Psoas muscle (tissue), 7 donors: ENCODE measurements at regions not wholly inside any gene's neighbourhood (a gene's known extent, or its start where the extent isn't known, plus 50 kb on each side); places are given as distances from the start of the nearest gene placed in this dataset.

Experiments
- ATAC-seq, 4 donors: fragments of 200-7000 bp; cut with Tn5 transposase; one replicate each; pipeline ENCODE4 v1.9.1; 2020; ENCODE audit warnings: moderate library complexity in 3 of 4, mild to moderate bottlenecking in 2 of 4
- DNase-seq, 2 donors: peaks; one replicate each; pipeline ENCODE4 v3.0.0-alpha.2; 2020
- H3K27ac ChIP-seq: fragments of 200-600 bp; one replicate; pipeline ENCODE4 v1.8.0; 2022
- H3K27me3 ChIP-seq, 3 donors: fragments of 200-600 bp in 1 of 3; one replicate each; pipeline versions ENCODE4 v1.6.1 to v1.8.0; 2013 to 2022; ENCODE audit warnings: low read length in 2 of 3, mild to moderate bottlenecking in 2 of 3, moderate library complexity in 1 of 3; ENCODE audit not compliant: insufficient read depth in 3 of 3
- H3K36me3 ChIP-seq, 2 donors: fragments of 200-600 bp in 1 of 2; one replicate each; pipeline versions ENCODE4 v1.6.1 to v1.8.0; 2013 to 2022; ENCODE audit warnings: low read depth in 1 of 2, mild to moderate bottlenecking in 1 of 2, moderate library complexity in 1 of 2; ENCODE audit not compliant: insufficient read depth in 1 of 2
- H3K4me1 ChIP-seq: fragments of 200-600 bp; one replicate; pipeline ENCODE4 v1.8.0; 2022
- H3K4me3 ChIP-seq: fragments of 200-600 bp; one replicate; pipeline ENCODE4 v1.8.0; 2022; ENCODE audit warnings: mild to moderate bottlenecking
- H3K9me3 ChIP-seq: fragments of 200-600 bp; one replicate; pipeline ENCODE4 v1.8.0; 2022
- WGBS, 3 donors: extraction: QIAGEN DNeasy Blood & Tissue Kit; methylation state at CpG; one replicate each; pipeline versions ENCODE4 v1.1.6 to v1.1.7; 2013; 5-methylcytosine and 5-hydroxymethylcytosine counted together
- intact Hi-C, 2 donors: fragments of 100-400 bp; cut with DNase I; formaldehyde crosslinking; loops; one replicate each; pipeline versions ENCODE4 v1.11.0 to v1.14.2; 2022
- TF ChIP-seq, protein P1 (sequence below): fragments of 200-600 bp; IDR thresholded peaks from one replicate; pipeline ENCODE4 v1.8.0; 2022; ENCODE audit warnings: antibody characterized with exemption
- donor health status: healthy with polysubstance abuse.
- donor health status: DM: no; HTN: no; CAD: no; lungs with moderate emphysema.
- donor health status: Bipolar disorder and iron deficiency.
- donor health status: healthy.
- donor health status: DM: yes; HTN: yes; CAD: no.
- donor health status: DM: no; HTN: no; CAD: no.
- donor health status: DM: yes; HTN: yes; CAD: no.

DNA sequence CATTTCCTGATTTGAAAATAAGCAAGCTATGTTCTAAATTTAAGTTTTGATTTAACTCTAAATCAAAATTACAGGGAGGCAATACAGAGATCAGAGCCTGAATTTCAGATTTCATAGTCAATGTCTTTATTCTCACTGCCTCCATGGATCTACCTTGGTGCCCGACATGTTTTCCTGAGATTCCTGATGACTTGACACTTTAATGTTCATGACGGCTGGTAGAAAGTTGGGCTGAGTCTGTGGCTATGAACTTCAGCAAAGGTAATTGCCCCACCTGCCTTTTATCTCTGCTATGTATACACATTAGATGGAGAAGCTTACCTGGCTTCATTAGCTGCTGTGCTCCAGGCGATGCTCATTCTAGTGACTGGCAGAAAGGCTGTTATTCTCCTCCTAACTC, 1390.5 kb upstream of the CELF4 start:
- Histone ChIP-seq H3K4me3 (no peak overlapping the region), H3K27me3 (no peaks in the 10 kb centered on the region), H3K36me3 (no peaks in the 10 kb centered on the region), H3K4me1 (no peaks in the 10 kb centered on the region), H3K9me3 (no peaks in the 10 kb centered on the region), H3K27ac (no peak overlapping the region)
- 84 to 94% (median 87%) methylated on average over 3 of the region's 3 CpGs for WGBS, 3 donors
- TF ChIP-seq, protein P1, sequence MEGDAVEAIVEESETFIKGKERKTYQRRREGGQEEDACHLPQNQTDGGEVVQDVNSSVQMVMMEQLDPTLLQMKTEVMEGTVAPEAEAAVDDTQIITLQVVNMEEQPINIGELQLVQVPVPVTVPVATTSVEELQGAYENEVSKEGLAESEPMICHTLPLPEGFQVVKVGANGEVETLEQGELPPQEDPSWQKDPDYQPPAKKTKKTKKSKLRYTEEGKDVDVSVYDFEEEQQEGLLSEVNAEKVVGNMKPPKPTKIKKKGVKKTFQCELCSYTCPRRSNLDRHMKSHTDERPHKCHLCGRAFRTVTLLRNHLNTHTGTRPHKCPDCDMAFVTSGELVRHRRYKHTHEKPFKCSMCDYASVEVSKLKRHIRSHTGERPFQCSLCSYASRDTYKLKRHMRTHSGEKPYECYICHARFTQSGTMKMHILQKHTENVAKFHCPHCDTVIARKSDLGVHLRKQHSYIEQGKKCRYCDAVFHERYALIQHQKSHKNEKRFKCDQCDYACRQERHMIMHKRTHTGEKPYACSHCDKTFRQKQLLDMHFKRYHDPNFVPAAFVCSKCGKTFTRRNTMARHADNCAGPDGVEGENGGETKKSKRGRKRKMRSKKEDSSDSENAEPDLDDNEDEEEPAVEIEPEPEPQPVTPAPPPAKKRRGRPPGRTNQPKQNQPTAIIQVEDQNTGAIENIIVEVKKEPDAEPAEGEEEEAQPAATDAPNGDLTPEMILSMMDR, result no peak
- no peak for DNase-seq
- no peak for ATAC-seq
- intact Hi-C loops, result no loop called here

DNA sequence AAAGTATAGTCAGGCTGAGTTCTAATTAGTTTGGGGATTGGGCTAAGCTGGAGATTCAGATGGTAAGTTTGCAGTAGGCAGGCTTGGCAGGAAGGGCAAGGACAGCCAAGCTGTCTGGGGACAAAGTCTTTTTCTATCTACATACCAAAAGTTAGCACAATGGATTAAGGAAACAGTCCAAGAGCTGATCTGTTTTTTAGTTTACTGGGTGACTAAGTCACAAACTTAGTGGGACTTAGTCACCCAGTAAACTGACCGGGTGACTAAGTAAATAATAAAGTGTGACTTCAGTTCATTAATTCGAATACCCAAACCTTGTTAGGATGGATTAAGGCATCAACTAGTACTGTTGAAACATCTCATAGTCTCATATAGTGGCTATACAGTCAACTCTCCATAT, 1386.0 kb upstream of the CELF4 start:
- intact Hi-C loops, result no loop called here
- Histone ChIP-seq H3K27me3 (no peaks in the 10 kb centered on the region), H3K4me3 (no peak overlapping the region), H3K9me3 (no peaks in the 10 kb centered on the region), H3K4me1 (no peaks in the 10 kb centered on the region), H3K27ac (no peak overlapping the region), H3K36me3 (no peaks in the 10 kb centered on the region)
- TF ChIP-seq, protein P1, result no peak
- ATAC-seq, result no peak
- 72 to 82% (median 77%) methylated on average over 2 of the region's 2 CpGs for WGBS, 3 donors
- DNase-seq, result no peak

DNA sequence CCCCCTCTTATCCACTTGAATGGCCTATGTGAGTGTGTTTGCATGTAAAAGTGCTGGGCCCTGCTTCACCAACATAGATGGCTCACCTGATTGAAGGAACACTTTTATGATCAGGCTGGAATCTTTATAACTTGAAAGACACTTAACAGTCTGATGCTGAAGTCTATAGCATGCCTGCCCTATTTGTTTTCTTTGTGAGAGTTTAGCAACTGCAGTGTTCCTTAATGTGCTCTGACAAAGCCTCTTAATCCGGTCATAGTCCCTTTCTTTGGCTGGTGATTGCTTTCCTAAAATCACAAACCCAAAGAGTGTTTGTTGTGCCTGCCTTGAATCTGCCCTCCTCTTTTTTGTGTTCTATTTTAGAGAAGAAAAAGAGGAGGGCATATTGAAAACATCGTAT, 1382.8 kb upstream of the CELF4 start:
- Histone ChIP-seq H3K27ac (no peak overlapping the region), H3K4me1 (no peaks in the 10 kb centered on the region), H3K36me3 (no peaks in the 10 kb centered on the region), H3K27me3 (no peaks in the 10 kb centered on the region), H3K9me3 (no peaks in the 10 kb centered on the region), H3K4me3 (no peak overlapping the region)
- intact Hi-C loops, result no loop called here
- TF ChIP-seq, protein P1, result no peak
- WGBS, 3 donors, result 60 to 72% (median 60%) methylated on average over 2 of the region's 2 CpGs
- no peak for ATAC-seq
- no peak for DNase-seq

DNA sequence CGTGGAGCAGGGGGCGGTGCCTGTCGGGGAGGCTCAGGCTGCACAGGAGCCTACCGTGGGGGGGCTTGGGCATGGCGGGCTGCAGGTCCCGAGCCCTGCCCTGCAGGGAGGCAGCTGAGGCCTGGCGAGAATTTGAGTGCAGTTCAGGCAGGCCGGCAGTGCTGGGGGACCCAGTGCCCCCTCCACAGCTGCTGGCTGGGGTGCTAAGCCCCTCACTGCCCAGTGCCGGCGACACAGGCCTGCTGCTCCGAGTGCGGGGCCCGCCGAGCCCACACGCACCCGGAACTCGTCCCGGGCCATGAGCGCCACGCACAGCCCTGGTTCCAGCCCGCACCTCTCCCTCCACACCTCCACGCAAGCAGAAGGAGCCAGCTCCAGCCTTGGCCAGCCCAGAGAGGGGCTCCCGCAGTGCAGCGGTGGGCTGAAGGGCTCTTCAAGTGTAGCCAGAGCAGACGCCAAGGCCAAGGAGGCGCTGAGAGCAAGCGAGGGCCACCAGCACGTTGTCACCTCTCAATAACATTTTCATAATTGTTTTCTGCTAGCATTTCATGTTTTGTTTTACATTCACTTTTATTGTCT, 1378.9 kb upstream of the CELF4 start:
- TF ChIP-seq, protein P1, result no peak
- no peak overlapping the region for H3K4me3 ChIP-seq
- H3K4me1 ChIP-seq, result no peaks in the 10 kb centered on the region
- intact Hi-C loops, result no loop called here
- 87 to 88% (median 87%) methylated on average over 24 to 28 of the region's 28 CpGs for WGBS, 3 donors
- no peaks in the 10 kb centered on the region for H3K36me3 ChIP-seq
- ATAC-seq (no peak), DNase-seq (no peak)
- H3K27me3 ChIP-seq, result no peaks in the 10 kb centered on the region
- no peak overlapping the region for H3K27ac ChIP-seq
- H3K9me3 ChIP-seq, result no peaks in the 10 kb centered on the region
